K562 (cell line): ENCODE measurements at regions not wholly inside any gene's neighbourhood (a gene's known extent, or its start where the extent isn't known, plus 50 kb on each side); places are given as distances from the start of the nearest gene placed in this dataset.

Experiments used
- ATAC-seq: fragments of 200-7000 bp; cut with Tn5 transposase; 3 replicates; pipeline ENCODE4 v1.9.1; 2020; ENCODE audit warnings: moderate library complexity
- BruUV-seq: library from RNA; stranded (reverse); fragments of 400-500 nt; replicated peaks from 2 replicates; lab custom pipeline; 2021; lab: Mats Ljungman, UMichigan
- CTCF ChIA-PET: fragments of 300-600 bp; formaldehyde crosslinking; extraction: SDS; loops from one replicate; lab custom pipeline; 2021; ENCODE audit warnings: low intra/inter-chr PET ratio; lab: Yijun Ruan, JAX
- POLR2A ChIA-PET: fragments of 300-600, 350-650 bp; sonication (Branson Sonifier 250); formaldehyde crosslinking; extraction: SDS; loops from one replicate; lab custom pipeline; 2021; ENCODE audit warnings: antibody characterized with exemption, inconsistent platforms; lab: Yijun Ruan, JAX
- DNase-seq, 4 experiments: peaks; one replicate each; pipeline versions ENCODE4 v3.0.0 to v3.0.0-alpha.2; 2011 to 2018; ENCODE audit warnings: low spot score in 3 of 4, mixed read lengths in 3 of 4; ENCODE audit errors: extremely low read depth in 1 of 4
- FAIRE-seq: peaks from 2 replicates; lab custom pipeline; 2011; peaks lifted over from hg19 to GRCh38; lab: Jason Lieb, UNC
- H2AFZ ChIP-seq: 2 replicates; pipeline ENCODE4 v1.6.0; 2011; ENCODE audit warnings: low read depth, low read length, control low read depth, inconsistent platforms
- H3K27ac ChIP-seq: fragments of 200-600 bp; 3 replicates; pipeline ENCODE4 v1.8.0; 2011; ENCODE audit warnings: low read depth, mild to moderate bottlenecking, control low read depth, inconsistent platforms, low read length, moderate library complexity, mixed read lengths; ENCODE audit errors: extremely low read depth
- H3K27me3 ChIP-seq, 2 experiments: fragments of 300-600 bp in 1 of 2; 2 replicates in 1 of 2; 3 replicates in 1 of 2; pipeline versions ENCODE4 v1.6.0 to v1.8.0; 2011; ENCODE audit warnings: inconsistent platforms in 2 of 2, low read length in 2 of 2, mild to moderate bottlenecking in 1 of 2, mixed read lengths in 1 of 2, moderate library complexity in 1 of 2; ENCODE audit not compliant: control insufficient read depth in 2 of 2, insufficient read depth in 2 of 2
- H3K36me3 ChIP-seq: fragments of 300-600 bp; 3 replicates; pipeline ENCODE4 v1.8.0; 2011; ENCODE audit warnings: mild to moderate bottlenecking, low read length, inconsistent platforms; ENCODE audit not compliant: control insufficient read depth, insufficient read depth
- H3K4me1 ChIP-seq, 2 experiments: fragments of 200-600 bp in 1 of 2; replicated peaks in 1 of 2; 2 replicates in 1 of 2; 3 replicates in 1 of 2; pipeline versions ENCODE4 v1.5.1 to v1.8.0; 2011; ENCODE audit warnings: inconsistent platforms in 2 of 2, low read length in 2 of 2, mild to moderate bottlenecking in 1 of 2, mixed read lengths in 1 of 2, moderate library complexity in 1 of 2; ENCODE audit not compliant: control insufficient read depth in 2 of 2, insufficient read depth in 2 of 2
- H3K4me2 ChIP-seq: 2 replicates; pipeline ENCODE4 v1.6.1; 2011; ENCODE audit warnings: low read length, control low read depth, inconsistent platforms, mixed read lengths; ENCODE audit not compliant: insufficient read depth
- H3K4me3 ChIP-seq: fragments of 200-600 bp; sonication (generic), shearing (Covaris generic); 2 replicates; pipeline ENCODE4 v1.5.1; 2016; ENCODE audit warnings: control low read depth, inconsistent platforms
- H3K79me2 ChIP-seq: fragments of 200-600 bp; 3 replicates; pipeline ENCODE4 v1.8.0; 2011; ENCODE audit warnings: low read length, inconsistent platforms; ENCODE audit not compliant: control insufficient read depth, insufficient read depth
- H3K9ac ChIP-seq, 2 experiments: 2 replicates each; pipeline versions ENCODE4 v1.6.0 to v1.6.1; 2011; ENCODE audit warnings: low read depth in 2 of 2, low read length in 2 of 2, control low read depth in 1 of 2, inconsistent platforms in 1 of 2, mild to moderate bottlenecking in 1 of 2, mixed read lengths in 1 of 2; ENCODE audit not compliant: insufficient read depth in 1 of 2
- H3K9me1 ChIP-seq: one replicate; pipeline ENCODE4 v1.6.0; 2011; ENCODE audit warnings: inconsistent platforms, mild to moderate bottlenecking, low read length, moderate library complexity; ENCODE audit not compliant: control insufficient read depth, insufficient read depth
- H3K9me3 ChIP-seq: replicated peaks from 2 replicates; pipeline ENCODE4 v1.5.1; 2011; ENCODE audit warnings: low read depth, low read length, inconsistent platforms; ENCODE audit not compliant: control insufficient read depth, insufficient read depth
- H4K20me1 ChIP-seq: replicated peaks from 2 replicates; pipeline ENCODE4 v1.6.1; 2011; ENCODE audit warnings: low read length, inconsistent platforms, mixed read lengths; ENCODE audit not compliant: control insufficient read depth, insufficient read depth
- KLF13 ChIP-seq: fragments of 450-650 bp; IDR thresholded peaks from 2 replicates; pipeline ENCODE4 v1.6.1; 2016; ENCODE audit warnings: missing genetic modification characterization, low read depth, mild to moderate bottlenecking, missing compliant biosample characterization, moderate library complexity, borderline replicate concordance
- NFE2L1 ChIP-seq: fragments of 450-650 bp; IDR thresholded peaks from 2 replicates; pipeline ENCODE4 v1.6.1; 2016; ENCODE audit warnings: missing genetic modification characterization, low read depth, mild to moderate bottlenecking, missing compliant biosample characterization, moderate library complexity, borderline replicate concordance
- NFXL1 ChIP-seq: fragments of 450-650 bp; formaldehyde crosslinking; IDR thresholded peaks from 2 replicates; pipeline ENCODE4 v1.4.0; 2021; ENCODE audit warnings: mild to moderate bottlenecking
- PHB ChIP-seq: fragments of 250-450 bp; sonication (Bioruptor Pico); IDR thresholded peaks from 2 replicates; pipeline ENCODE4 v1.5.0; 2021
- POLR2G ChIP-seq: fragments of 200-400 bp; formaldehyde crosslinking; IDR thresholded peaks from 2 replicates; pipeline ENCODE4 v1.6.1; 2017; ENCODE audit warnings: low read depth, mild to moderate bottlenecking, antibody characterized with exemption, low read length, moderate library complexity
- RBFOX2 ChIP-seq: fragments of 200-400 bp; formaldehyde crosslinking; IDR thresholded peaks from 2 replicates; pipeline ENCODE4 v1.6.1; 2017; ENCODE audit warnings: low read depth, mild to moderate bottlenecking, low read length, moderate library complexity
- REST ChIP-seq, 2 experiments: fragments of 450-650 bp; formaldehyde crosslinking in 1 of 2; IDR thresholded peaks; 2 replicates each; pipeline versions ENCODE4 v1.4.0 to v1.6.1; 2014 to 2020; ENCODE audit warnings: mild to moderate bottlenecking in 2 of 2, borderline replicate concordance in 1 of 2, low read depth in 1 of 2
- TEAD4 ChIP-seq, 2 experiments: sonication (generic) in 1 of 2; formaldehyde crosslinking in 1 of 2; IDR thresholded peaks; 2 replicates each; pipeline versions ENCODE4 v1.6.1 to v1.8.0; 2012 to 2022; ENCODE audit warnings: borderline replicate concordance in 1 of 2, inconsistent platforms in 1 of 2, low read length in 1 of 2, mild to moderate bottlenecking in 1 of 2, missing genetic modification reagents in 1 of 2
- WGBS: fragments of 100-300 bp; shearing (Covaris generic); methylation state at CpG from one replicate; pipeline ENCODE4 v1.1.6; 2016; ENCODE audit warnings: low coverage, mixed read lengths; ENCODE audit not compliant: insufficient coverage; ENCODE audit errors: missing lambda C conversion rate; 5-methylcytosine and 5-hydroxymethylcytosine counted together
- in situ Hi-C: fragments of 300-500 bp; cut with MboI; formaldehyde crosslinking; loops from 4 replicates; pipeline ENCODE4 v1.15.0; 2018; ENCODE audit warnings: inconsistent platforms, mixed read lengths
- intact Hi-C: fragments of 100-400 bp; cut with micrococcal nuclease; formaldehyde crosslinking; loops from 2 replicates; pipeline ENCODE4 v1.14.2; 2022
- TF ChIP-seq, protein P1 (sequence below): fragments of 250-450 bp; sonication (Bioruptor Pico); IDR thresholded peaks from 2 replicates; pipeline ENCODE4 v1.4.0; 2020
- TF ChIP-seq, protein P2 (sequence below): fragments of 450-650 bp; formaldehyde crosslinking; IDR thresholded peaks from 2 replicates; pipeline ENCODE4 v1.4.0; 2020; ENCODE audit warnings: mild to moderate bottlenecking

GRCh38 chr19:28166025-28166424 is 1046.9 kb downstream of the UQCRFS1 start (continued):
- TF ChIP-seq, protein P1, sequence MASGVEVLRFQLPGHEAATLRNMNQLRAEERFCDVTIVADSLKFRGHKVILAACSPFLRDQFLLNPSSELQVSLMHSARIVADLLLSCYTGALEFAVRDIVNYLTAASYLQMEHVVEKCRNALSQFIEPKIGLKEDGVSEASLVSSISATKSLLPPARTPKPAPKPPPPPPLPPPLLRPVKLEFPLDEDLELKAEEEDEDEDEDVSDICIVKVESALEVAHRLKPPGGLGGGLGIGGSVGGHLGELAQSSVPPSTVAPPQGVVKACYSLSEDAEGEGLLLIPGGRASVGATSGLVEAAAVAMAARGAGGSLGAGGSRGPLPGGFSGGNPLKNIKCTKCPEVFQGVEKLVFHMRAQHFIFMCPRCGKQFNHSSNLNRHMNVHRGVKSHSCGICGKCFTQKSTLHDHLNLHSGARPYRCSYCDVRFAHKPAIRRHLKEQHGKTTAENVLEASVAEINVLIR (CRISPR knock-in tag), result no peak
- no peak for TF ChIP-seq NFXL1

GRCh38 chr19:28164214-28164613 is 1048.7 kb downstream of the UQCRFS1 start:
- no peak overlapping the region for H3K4me2 ChIP-seq
- H3K27me3 ChIP-seq, result no peaks in the 10 kb centered on the region
- DNase-seq, result no peak
- H3K9ac ChIP-seq, result no peak overlapping the region
- BruUV-seq, result no TSS peak
- intact Hi-C loops, result no loop called here
- ChIA-PET CTCF (no interaction called here), POLR2A (interaction anchor here (0.6 kb wide), 1 partner anchor 169 kb away, joined by 3 read pairs; no protein-coding TSS in a partner anchor)
- no peak for FAIRE-seq
- H3K79me2 ChIP-seq, result no peaks in the 10 kb centered on the region
- no peaks in the 10 kb centered on the region for H3K9me1 ChIP-seq
- no peak overlapping the region for H2AFZ ChIP-seq
- H3K4me3 ChIP-seq, result no peak overlapping the region
- no peaks in the 10 kb centered on the region for H3K9me3 ChIP-seq
- H3K36me3 ChIP-seq, result no peaks in the 10 kb centered on the region
- H3K27ac ChIP-seq, result no peak overlapping the region
- no peak for ATAC-seq
- in situ Hi-C loops, result no loop called here
- H4K20me1 ChIP-seq, result no peaks in the 10 kb centered on the region
- H3K4me1 ChIP-seq, result no peaks in the 10 kb centered on the region
- 2% methylated on average over 3 of the region's 3 CpGs for WGBS
- TF ChIP-seq RBFOX2 (no peak), REST (IDR thresholded peaks at IDR 0.05; ENCODE audit: borderline replicate concordance) (no peak), REST (CRISPR knock-in tag; IDR thresholded peaks at IDR 0.05; ENCODE audit: low read depth) (no peak), NFE2L1 (tag) (no peak), TEAD4 (IDR thresholded peaks at IDR 0.05; ENCODE audit: low read length) (no peak), TEAD4 (CRISPR knock-in tag; IDR thresholded peaks at IDR 0.05; ENCODE audit: borderline replicate concordance) (no peak), PHB (no peak), POLR2G (no peak), KLF13 (no peak)
- TF ChIP-seq, protein P2, sequence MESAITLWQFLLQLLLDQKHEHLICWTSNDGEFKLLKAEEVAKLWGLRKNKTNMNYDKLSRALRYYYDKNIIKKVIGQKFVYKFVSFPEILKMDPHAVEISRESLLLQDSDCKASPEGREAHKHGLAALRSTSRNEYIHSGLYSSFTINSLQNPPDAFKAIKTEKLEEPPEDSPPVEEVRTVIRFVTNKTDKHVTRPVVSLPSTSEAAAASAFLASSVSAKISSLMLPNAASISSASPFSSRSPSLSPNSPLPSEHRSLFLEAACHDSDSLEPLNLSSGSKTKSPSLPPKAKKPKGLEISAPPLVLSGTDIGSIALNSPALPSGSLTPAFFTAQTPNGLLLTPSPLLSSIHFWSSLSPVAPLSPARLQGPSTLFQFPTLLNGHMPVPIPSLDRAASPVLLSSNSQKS (CRISPR knock-in tag), result no peak
